ENCODE measurements at regions not wholly inside any gene's neighbourhood (a gene's known extent, or its start where the extent isn't known, plus 50 kb on each side); places are given as distances from the start of the nearest gene placed in this dataset.

DNA sequence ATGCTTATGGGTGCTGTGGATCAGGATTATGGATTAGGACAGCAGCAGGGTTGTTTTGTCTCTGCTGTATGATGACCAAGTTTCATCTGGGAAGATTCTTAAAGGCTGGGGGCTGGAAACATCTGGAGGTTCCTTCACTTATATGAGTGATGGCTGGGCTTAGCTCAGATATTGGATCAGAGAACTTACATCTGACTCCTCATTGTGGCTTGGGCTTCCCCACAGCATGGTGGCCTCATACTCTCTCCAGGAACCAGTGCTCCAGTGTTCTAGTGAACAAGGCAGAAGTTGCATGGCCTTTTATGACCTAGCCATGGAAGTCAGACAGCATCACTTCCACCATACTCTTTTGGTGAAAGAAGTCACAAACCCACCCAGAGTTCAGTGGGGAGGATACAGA lies 336.1 kb upstream of the TBX3 start:
- H3K4me2 ChIP-seq (ENCODE audit: insufficient read depth, low read length), result no peak overlapping the region
- no peaks in the 10 kb centered on the region for H3K9me3 ChIP-seq (replicated peaks; ENCODE audit: control insufficient read depth, insufficient read depth, low read depth, low read length)
- no peak overlapping the region for H3K4me3 ChIP-seq
- TF ChIP-seq YY1 (IDR thresholded peaks at IDR 0.05; ENCODE audit: borderline replicate concordance in 1 of 3, control insufficient read depth in 1 of 3, extremely low read depth in 1 of 3, insufficient read depth in 3 of 3, insufficient read length in 1 of 3, insufficient replicate concordance in 2 of 3, low read depth in 1 of 3, low read length in 2 of 3) (peak in 1 of 3 experiments; percentile 13), SAFB (IDR thresholded peaks at IDR 0.05; ENCODE audit: borderline replicate concordance, low read depth, low read length) (no peak)
- intact Hi-C loops (cut with micrococcal nuclease), result no loop called here
- no TSS peak for BruUV-seq (replicated peaks)
- ATAC-seq (no peak), DNase-seq (ENCODE audit: extremely low read depth in 1 of 4, low spot score in 3 of 4) (no peak), FAIRE-seq (no peak)
- no peaks in the 10 kb centered on the region for H3K4me1 ChIP-seq (replicated peaks in 1 of 2; ENCODE audit: control insufficient read depth in 2 of 2, insufficient read depth in 2 of 2, low read length in 2 of 2)
- no peak overlapping the region for H3K9ac ChIP-seq (ENCODE audit: insufficient read depth in 1 of 2, low read depth in 2 of 2, low read length in 2 of 2)
- no peaks in the 10 kb centered on the region for H3K9me1 ChIP-seq (ENCODE audit: control insufficient read depth, insufficient read depth, low read length)
- no peaks in the 10 kb centered on the region for H3K79me2 ChIP-seq (ENCODE audit: control insufficient read depth, insufficient read depth, low read length)
- no peaks in the 10 kb centered on the region for H4K20me1 ChIP-seq (replicated peaks; ENCODE audit: control insufficient read depth, insufficient read depth, low read length)
- in situ Hi-C loops (cut with MboI), result no loop called here
- no peaks in the 10 kb centered on the region for H3K27me3 ChIP-seq (ENCODE audit: control insufficient read depth in 2 of 2, insufficient read depth in 2 of 2, low read length in 2 of 2)
- H3K27ac ChIP-seq (ENCODE audit: extremely low read depth, low read depth, low read length), result no peak overlapping the region
- POLR2A ChIA-PET, result no interaction called here
- H2AFZ ChIP-seq (ENCODE audit: low read depth, low read length), result no peak overlapping the region
- H3K36me3 ChIP-seq (ENCODE audit: control insufficient read depth, insufficient read depth, low read length), result no peaks in the 10 kb centered on the region
- CTCF ChIA-PET (ENCODE audit: low intra/inter-chr PET ratio), result no interaction called here

DNA sequence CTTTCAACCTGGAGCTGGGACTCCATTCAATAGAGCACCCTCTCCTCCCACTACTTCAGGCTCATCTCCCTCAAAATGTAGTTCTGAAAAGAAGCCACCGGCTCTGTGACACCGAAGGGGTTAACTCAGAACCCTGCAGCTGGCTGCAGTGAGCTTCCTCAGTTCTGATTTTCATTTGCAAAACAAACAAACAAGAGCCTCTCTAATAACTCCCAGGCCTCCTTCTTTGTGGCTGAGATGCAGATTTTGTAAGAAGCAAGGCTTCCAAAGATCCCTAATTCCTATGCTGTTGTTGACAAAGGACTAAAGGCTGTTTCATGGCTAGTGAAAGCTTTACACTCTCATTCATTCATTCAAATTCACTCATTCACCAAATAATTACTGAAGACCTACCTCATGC lies 333.4 kb upstream of the TBX3 start:
- Histone ChIP-seq H3K4me2 (ENCODE audit: insufficient read depth, low read length) (no peak overlapping the region), H3K9me3 (replicated peaks; ENCODE audit: control insufficient read depth, insufficient read depth, low read depth, low read length) (no peaks in the 10 kb centered on the region), H4K20me1 (replicated peaks; ENCODE audit: control insufficient read depth, insufficient read depth, low read length) (no peaks in the 10 kb centered on the region), H3K9ac (ENCODE audit: insufficient read depth in 1 of 2, low read depth in 2 of 2, low read length in 2 of 2) (no peak overlapping the region), H3K36me3 (ENCODE audit: control insufficient read depth, insufficient read depth, low read length) (no peaks in the 10 kb centered on the region), H3K27ac (ENCODE audit: extremely low read depth, low read depth, low read length) (no peak overlapping the region), H3K4me3 (no peak overlapping the region), H2AFZ (ENCODE audit: low read depth, low read length) (no peak overlapping the region), H3K4me1 (replicated peaks in 1 of 2; ENCODE audit: control insufficient read depth in 2 of 2, insufficient read depth in 2 of 2, low read length in 2 of 2) (no peaks in the 10 kb centered on the region), H3K9me1 (ENCODE audit: control insufficient read depth, insufficient read depth, low read length) (no peaks in the 10 kb centered on the region), H3K27me3 (ENCODE audit: control insufficient read depth in 2 of 2, insufficient read depth in 2 of 2, low read length in 2 of 2) (peaks cover 0 to 8% of the 10 kb centered on the region in 2 experiments; a peak in 2 of 5 replicates), H3K79me2 (ENCODE audit: control insufficient read depth, insufficient read depth, low read length) (no peaks in the 10 kb centered on the region)
- FAIRE-seq (no peak), DNase-seq (ENCODE audit: extremely low read depth in 1 of 4, low spot score in 3 of 4) (no peak), ATAC-seq (no peak)
- ChIA-PET CTCF (ENCODE audit: low intra/inter-chr PET ratio) (no interaction called here), POLR2A (no interaction called here)
- no peak for TF ChIP-seq HDAC2 (IDR thresholded peaks at IDR 0.05)
- no peak for TF ChIP-seq ZNF324 (CRISPR knock-in tag; IDR thresholded peaks at IDR 0.05)
- no peak for TF ChIP-seq HMG20A (CRISPR knock-in tag; conservative IDR thresholded peaks at IDR 0.05)
- TF ChIP-seq ZNF436 (CRISPR knock-in tag; IDR thresholded peaks at IDR 0.05), result no peak
- TF ChIP-seq FOSL1 (tag; conservative IDR thresholded peaks at IDR 0.05), result no peak
- no peak for TF ChIP-seq ZNF707 (CRISPR knock-in tag; conservative IDR thresholded peaks at IDR 0.05)
- TF ChIP-seq HSF4 (CRISPR knock-in tag; IDR thresholded peaks at IDR 0.05; ENCODE audit: borderline replicate concordance), result no peak
- TF ChIP-seq ZKSCAN3 (CRISPR knock-in tag; IDR thresholded peaks at IDR 0.05), result no peak
- TF ChIP-seq ZNF121 (CRISPR knock-in tag; conservative IDR thresholded peaks at IDR 0.05), result no peak
- TF ChIP-seq, protein P1, sequence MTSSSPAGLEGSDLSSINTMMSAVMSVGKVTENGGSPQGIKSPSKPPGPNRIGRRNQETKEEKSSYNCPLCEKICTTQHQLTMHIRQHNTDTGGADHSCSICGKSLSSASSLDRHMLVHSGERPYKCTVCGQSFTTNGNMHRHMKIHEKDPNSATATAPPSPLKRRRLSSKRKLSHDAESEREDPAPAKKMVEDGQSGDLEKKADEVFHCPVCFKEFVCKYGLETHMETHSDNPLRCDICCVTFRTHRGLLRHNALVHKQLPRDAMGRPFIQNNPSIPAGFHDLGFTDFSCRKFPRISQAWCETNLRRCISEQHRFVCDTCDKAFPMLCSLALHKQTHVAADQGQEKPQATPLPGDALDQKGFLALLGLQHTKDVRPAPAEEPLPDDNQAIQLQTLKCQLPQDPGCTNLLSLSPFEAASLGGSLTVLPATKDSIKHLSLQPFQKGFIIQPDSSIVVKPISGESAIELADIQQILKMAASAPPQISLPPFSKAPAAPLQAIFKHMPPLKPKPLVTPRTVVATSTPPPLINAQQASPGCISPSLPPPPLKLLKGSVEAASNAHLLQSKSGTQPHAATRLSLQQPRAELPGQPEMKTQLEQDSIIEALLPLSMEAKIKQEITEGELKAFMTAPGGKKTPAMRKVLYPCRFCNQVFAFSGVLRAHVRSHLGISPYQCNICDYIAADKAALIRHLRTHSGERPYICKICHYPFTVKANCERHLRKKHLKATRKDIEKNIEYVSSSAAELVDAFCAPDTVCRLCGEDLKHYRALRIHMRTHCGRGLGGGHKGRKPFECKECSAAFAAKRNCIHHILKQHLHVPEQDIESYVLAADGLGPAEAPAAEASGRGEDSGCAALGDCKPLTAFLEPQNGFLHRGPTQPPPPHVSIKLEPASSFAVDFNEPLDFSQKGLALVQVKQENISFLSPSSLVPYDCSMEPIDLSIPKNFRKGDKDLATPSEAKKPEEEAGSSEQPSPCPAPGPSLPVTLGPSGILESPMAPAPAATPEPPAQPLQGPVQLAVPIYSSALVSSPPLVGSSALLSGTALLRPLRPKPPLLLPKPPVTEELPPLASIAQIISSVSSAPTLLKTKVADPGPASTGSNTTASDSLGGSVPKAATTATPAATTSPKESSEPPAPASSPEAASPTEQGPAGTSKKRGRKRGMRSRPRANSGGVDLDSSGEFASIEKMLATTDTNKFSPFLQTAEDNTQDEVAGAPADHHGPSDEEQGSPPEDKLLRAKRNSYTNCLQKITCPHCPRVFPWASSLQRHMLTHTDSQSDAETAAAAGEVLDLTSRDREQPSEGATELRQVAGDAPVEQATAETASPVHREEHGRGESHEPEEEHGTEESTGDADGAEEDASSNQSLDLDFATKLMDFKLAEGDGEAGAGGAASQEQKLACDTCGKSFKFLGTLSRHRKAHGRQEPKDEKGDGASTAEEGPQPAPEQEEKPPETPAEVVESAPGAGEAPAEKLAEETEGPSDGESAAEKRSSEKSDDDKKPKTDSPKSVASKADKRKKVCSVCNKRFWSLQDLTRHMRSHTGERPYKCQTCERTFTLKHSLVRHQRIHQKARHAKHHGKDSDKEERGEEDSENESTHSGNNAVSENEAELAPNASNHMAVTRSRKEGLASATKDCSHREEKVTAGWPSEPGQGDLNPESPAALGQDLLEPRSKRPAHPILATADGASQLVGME (CRISPR knock-in tag; IDR thresholded peaks at IDR 0.05), result no peak
- TF ChIP-seq KDM1A (IDR thresholded peaks at IDR 0.05), result no peak
- WGBS (ENCODE audit: insufficient coverage, low coverage, missing lambda C conversion rate), result 0% methylated on average over 2 of the region's 2 CpGs
- intact Hi-C loops (cut with micrococcal nuclease), result no loop called here
- in situ Hi-C loops (cut with MboI), result no loop called here
- BruUV-seq (replicated peaks), result no TSS peak

All from K562 (cell line).